Sigmoid colon (tissue), 4 donors: ENCODE measurements at regions not wholly inside any gene's neighbourhood (a gene's known extent, or its start where the extent isn't known, plus 50 kb on each side); places are given as distances from the start of the nearest gene placed in this dataset.

Experiments used
- CTCF ChIP-seq, 4 experiments: fragments of 450-650 bp in 3 of 4; fragments of 200-600 bp in 1 of 4; IDR thresholded peaks; one replicate each; pipeline ENCODE4 v1.5.1; 2016 to 2019; ENCODE audit warnings: antibody characterized with exemption in 4 of 4, mild to moderate bottlenecking in 3 of 4, moderate library complexity in 2 of 4
- POLR2A ChIP-seq, 2 donors: fragments of 450-650 bp; IDR thresholded peaks; one replicate each; pipeline ENCODE4 v1.6.1; 2016; ENCODE audit warnings: antibody characterized with exemption in 2 of 2, mild to moderate bottlenecking in 2 of 2, moderate library complexity in 2 of 2
- POLR2AphosphoS5 ChIP-seq, 4 donors: sonication (generic); formaldehyde crosslinking; IDR thresholded peaks; one replicate each; pipeline ENCODE4 v1.6.1; 2017; ENCODE audit warnings: antibody characterized with exemption in 4 of 4

DNA sequence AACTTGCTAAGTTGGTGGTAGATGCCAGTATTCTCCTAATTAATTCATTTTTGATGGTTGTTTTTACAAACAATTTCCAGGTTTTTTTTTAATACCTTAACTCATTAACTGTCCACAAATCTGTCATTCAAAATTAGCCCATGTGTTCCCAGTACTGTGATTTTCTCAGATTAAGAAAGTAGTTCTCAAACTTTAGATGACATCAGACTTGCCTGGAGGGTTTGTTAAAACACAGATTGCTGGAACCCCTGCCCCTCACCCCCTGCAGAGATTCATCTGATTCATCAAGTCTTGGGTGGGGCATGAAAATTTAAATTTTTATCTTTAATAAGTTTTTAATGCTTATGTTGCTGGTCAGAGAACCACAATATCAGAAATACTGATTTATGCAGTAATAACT, 130.5 kb downstream of the BACH1 start:
- no peak for TF ChIP-seq CTCF (IDR thresholded peaks at IDR 0.05)
- no peak for TF ChIP-seq POLR2A (IDR thresholded peaks at IDR 0.05)
- no peak for TF ChIP-seq POLR2AphosphoS5 (IDR thresholded peaks at IDR 0.05)
